ENCODE measurements at regions not wholly inside any gene's neighbourhood (a gene's known extent, or its start where the extent isn't known, plus 50 kb on each side); places are given as distances from the start of the nearest gene placed in this dataset.
"Not testable (repeated sequence)": the region's sequence is repeated elsewhere in the genome, so short reads cannot be mapped to it uniquely, and the experiment has no call there.

- no peak for TF ChIP-seq CTCF (IDR thresholded peaks at IDR 0.05; ENCODE audit: low read depth, low read length)
- no peak overlapping the region for H3K4me3 ChIP-seq (replicated peaks in 1 of 2; ENCODE audit: low read depth in 2 of 2, low read length in 2 of 2)
These were observed 65.8 kb upstream of the SLC35F5 start for GRCh38 chr2:113822087-113822815.

GRCh38 chr2:113818382-113818951, 62.0 kb upstream of the SLC35F5 start:
- peak; percentile 97 to 98 for DNase-seq (ENCODE audit: low read depth in 2 of 2)
- H3K4me3 ChIP-seq (replicated peaks in 1 of 2; ENCODE audit: low read depth in 2 of 2, low read length in 2 of 2): no peak overlapping the region
- no peak for TF ChIP-seq CTCF (IDR thresholded peaks at IDR 0.05; ENCODE audit: low read depth, low read length)

More at GRCh38 chr2:113822087-113822815, 65.8 kb upstream of the SLC35F5 start:
- DNase-seq (ENCODE audit: low read depth in 2 of 2): no peak

- not testable (repeated sequence) for H3K4me3 ChIP-seq (replicated peaks in 1 of 2; ENCODE audit: low read depth in 2 of 2, low read length in 2 of 2); DNase-seq (ENCODE audit: low read depth in 2 of 2)
These were observed 57.0 kb upstream of the SLC35F5 start for GRCh38 chr2:113813396-113813795.

- TF ChIP-seq CTCF (IDR thresholded peaks at IDR 0.05; ENCODE audit: low read depth, low read length): no peak
- no peak for DNase-seq (ENCODE audit: low read depth in 2 of 2)
- H3K4me3 ChIP-seq (replicated peaks in 1 of 2; ENCODE audit: low read depth in 2 of 2, low read length in 2 of 2): no peak overlapping the region
These were observed 55.8 kb upstream of the SLC35F5 start for GRCh38 chr2:113812204-113812603.

- no peak overlapping the region for H3K4me3 ChIP-seq (replicated peaks in 1 of 2; ENCODE audit: low read depth in 2 of 2, low read length in 2 of 2)
- no peak for TF ChIP-seq CTCF (IDR thresholded peaks at IDR 0.05; ENCODE audit: low read depth, low read length)
- DNase-seq (ENCODE audit: low read depth in 2 of 2): no peak
These were observed 52.8 kb upstream of the SLC35F5 start for GRCh38 chr2:113809076-113809736.

GRCh38 chr2:113807721-113808120, 51.3 kb upstream of the SLC35F5 start:
- no peak for DNase-seq (ENCODE audit: low read depth in 2 of 2)
- TF ChIP-seq CTCF (IDR thresholded peaks at IDR 0.05; ENCODE audit: low read depth, low read length): no peak
- H3K4me3 ChIP-seq (replicated peaks in 1 of 2; ENCODE audit: low read depth in 2 of 2, low read length in 2 of 2): no peak overlapping the region

GRCh38 chr2:113806217-113806913, 49.9 kb upstream of the SLC35F5 start:
- DNase-seq (ENCODE audit: low read depth in 2 of 2): no peak
- H3K4me3 ChIP-seq (replicated peaks in 1 of 2; ENCODE audit: low read depth in 2 of 2, low read length in 2 of 2): no peak overlapping the region
- no peak for TF ChIP-seq CTCF (IDR thresholded peaks at IDR 0.05; ENCODE audit: low read depth, low read length)
